WTC11 (cell line): ENCODE measurements at regions not wholly inside any gene's neighbourhood (a gene's known extent, or its start where the extent isn't known, plus 50 kb on each side); places are given as distances from the start of the nearest gene placed in this dataset.

Source experiments
- CREB1 ChIP-seq: sonication (generic); formaldehyde crosslinking; IDR thresholded peaks from 2 replicates; pipeline ENCODE4 v1.8.0; 2023; ENCODE audit warnings: mild to moderate bottlenecking, missing genetic modification reagents
- CTCF ChIP-seq: fragments of 200-600 bp; IDR thresholded peaks from 2 replicates; pipeline ENCODE4 v1.8.0; 2022; ENCODE audit warnings: antibody characterized with exemption
- E2F1 ChIP-seq: sonication (generic); formaldehyde crosslinking; IDR thresholded peaks from 2 replicates; pipeline ENCODE4 v1.8.0; 2022; ENCODE audit warnings: mild to moderate bottlenecking, missing genetic modification reagents
- E2F4 ChIP-seq: sonication (generic); formaldehyde crosslinking; IDR thresholded peaks from 2 replicates; pipeline ENCODE4 v1.8.1; 2022; ENCODE audit warnings: low read depth, mild to moderate bottlenecking, moderate library complexity, missing genetic modification reagents, borderline replicate concordance
- E2F5 ChIP-seq: sonication (generic); formaldehyde crosslinking; IDR thresholded peaks from 2 replicates; pipeline ENCODE4 v1.8.1; 2022; ENCODE audit warnings: mild to moderate bottlenecking, moderate library complexity, missing genetic modification reagents
- KAT7 ChIP-seq: sonication (generic); formaldehyde crosslinking; IDR thresholded peaks from 2 replicates; pipeline ENCODE4 v1.8.1; 2023; ENCODE audit warnings: missing genetic modification reagents, mild to moderate bottlenecking, borderline replicate concordance
- NR1H2 ChIP-seq: sonication (generic); formaldehyde crosslinking; IDR thresholded peaks from 2 replicates; pipeline ENCODE4 v1.9.0; 2021; ENCODE audit warnings: mild to moderate bottlenecking, moderate library complexity, missing genetic modification reagents
- PREB ChIP-seq: sonication (generic); formaldehyde crosslinking; IDR thresholded peaks from 2 replicates; pipeline ENCODE4 v1.8.1; 2022; ENCODE audit warnings: mild to moderate bottlenecking, missing genetic modification reagents, moderate library complexity, borderline replicate concordance
- USF1 ChIP-seq: sonication (generic); formaldehyde crosslinking; IDR thresholded peaks from 2 replicates; pipeline ENCODE4 v1.8.0; 2022; ENCODE audit warnings: mild to moderate bottlenecking, missing genetic modification reagents
- USF2 ChIP-seq: sonication (generic); formaldehyde crosslinking; IDR thresholded peaks from 2 replicates; pipeline ENCODE4 v1.8.1; 2023; ENCODE audit warnings: mild to moderate bottlenecking, missing genetic modification reagents, moderate library complexity
- ZNF263 ChIP-seq: sonication (generic); formaldehyde crosslinking; IDR thresholded peaks from 2 replicates; pipeline ENCODE4 v1.8.1; 2022; ENCODE audit warnings: low read depth, mild to moderate bottlenecking, moderate library complexity, missing genetic modification reagents

- TF ChIP-seq CTCF (no peak), PREB (no peak), USF1 (CRISPR knock-in tag) (no peak), NR1H2 (CRISPR knock-in tag) (no peak), ZNF263 (CRISPR knock-in tag) (no peak), CREB1 (CRISPR knock-in tag) (no peak), E2F1 (CRISPR knock-in tag) (no peak), USF2 (CRISPR knock-in tag) (no peak), E2F4 (no peak), KAT7 (no peak), E2F5 (CRISPR knock-in tag) (no peak)
Measured at GRCh38 chr16:24463196-24463945, 76.0 kb upstream of the RBBP6 start.
